HepG2 (cell line): ENCODE measurements at regions not wholly inside any gene's neighbourhood (a gene's known extent, or its start where the extent isn't known, plus 50 kb on each side); places are given as distances from the start of the nearest gene placed in this dataset.

ENCODE experiments used
- ATRX ChIP-seq: sonication (generic); formaldehyde crosslinking; IDR thresholded peaks from 2 replicates; pipeline ENCODE4 v1.4.0; 2020; ENCODE audit warnings: missing genetic modification reagents, borderline replicate concordance
- CEBPG ChIP-seq: IDR thresholded peaks from 2 replicates; pipeline ENCODE4 v1.6.1; 2016
- EED ChIP-seq: sonication (generic); formaldehyde crosslinking; IDR thresholded peaks from 2 replicates; pipeline ENCODE4 v1.5.0; 2020; ENCODE audit warnings: mild to moderate bottlenecking, missing genetic modification reagents
- EHMT2 ChIP-seq: fragments of 200-600 bp; sonication (generic); IDR thresholded peaks from 2 replicates; pipeline ENCODE4 v1.7.0; 2017; ENCODE audit warnings: antibody characterized with exemption, low read depth, low read length, borderline replicate concordance
- GTF3A ChIP-seq: sonication (generic); formaldehyde crosslinking; conservative IDR thresholded peaks from 2 replicates; pipeline ENCODE4 v1.4.0; 2020; ENCODE audit warnings: mild to moderate bottlenecking, missing genetic modification reagents
- KMT2B ChIP-seq: IDR thresholded peaks from 2 replicates; pipeline ENCODE4 v1.6.1; 2016; ENCODE audit warnings: missing genetic modification reagents, missing compliant biosample characterization
- NR2F2 ChIP-seq: IDR thresholded peaks from 2 replicates; pipeline ENCODE4 v1.6.1; 2012; ENCODE audit warnings: low read depth, inconsistent platforms, borderline replicate concordance
- PAX8 ChIP-seq: sonication (generic); formaldehyde crosslinking; IDR thresholded peaks from 2 replicates; pipeline ENCODE4 v1.8.0; 2022; ENCODE audit warnings: mild to moderate bottlenecking, missing genetic modification reagents, borderline replicate concordance
- PHF5A ChIP-seq: IDR thresholded peaks from one replicate; pipeline ENCODE4 v1.6.1; 2018; ENCODE audit warnings: low read depth, missing genetic modification reagents; ENCODE audit not compliant: unreplicated experiment
- PHF8 ChIP-seq: sonication (generic); formaldehyde crosslinking; IDR thresholded peaks from 2 replicates; pipeline ENCODE4 v1.5.0; 2020; ENCODE audit warnings: missing genetic modification reagents
- POLR2A ChIP-seq, 2 experiments: IDR thresholded peaks; 2 replicates each; pipeline ENCODE4 v1.6.1; 2011; ENCODE audit warnings: low read depth in 2 of 2, low read length in 2 of 2, mild to moderate bottlenecking in 1 of 2, moderate library complexity in 1 of 2; ENCODE audit not compliant: insufficient read depth in 1 of 2
- PRMT3 ChIP-seq: sonication (generic); formaldehyde crosslinking; IDR thresholded peaks from 2 replicates; pipeline ENCODE4 v1.8.1; 2022; ENCODE audit warnings: low read depth, mild to moderate bottlenecking, moderate library complexity, missing genetic modification reagents, borderline replicate concordance
- RAD51 ChIP-seq: fragments of 450-650 bp; IDR thresholded peaks from 2 replicates; pipeline ENCODE4 v1.6.1; 2016; ENCODE audit warnings: borderline replicate concordance
- SMAD9 ChIP-seq: sonication (generic); formaldehyde crosslinking; IDR thresholded peaks from 2 replicates; pipeline ENCODE4 v1.5.1; 2020; ENCODE audit warnings: mild to moderate bottlenecking, missing genetic modification reagents
- SMYD3 ChIP-seq: sonication (generic); formaldehyde crosslinking; IDR thresholded peaks from 2 replicates; pipeline ENCODE4 v1.8.1; 2023; ENCODE audit warnings: mild to moderate bottlenecking, missing genetic modification reagents
- SNAPC4 ChIP-seq: sonication (generic); formaldehyde crosslinking; IDR thresholded peaks from 2 replicates; pipeline ENCODE4 v1.4.0; 2020; ENCODE audit warnings: mild to moderate bottlenecking, missing genetic modification reagents
- SP5 ChIP-seq: IDR thresholded peaks from 2 replicates; pipeline ENCODE4 v1.6.1; 2016; ENCODE audit warnings: low read depth, borderline replicate concordance
- STAG1 ChIP-seq: sonication (generic); formaldehyde crosslinking; IDR thresholded peaks from 2 replicates; pipeline ENCODE4 v1.4.0; 2020; ENCODE audit warnings: missing genetic modification reagents
- TBP ChIP-seq: sonication (generic); formaldehyde crosslinking; IDR thresholded peaks from 2 replicates; pipeline ENCODE4 v1.5.0; 2020; ENCODE audit warnings: missing genetic modification reagents
- TFE3 ChIP-seq: IDR thresholded peaks from 2 replicates; pipeline ENCODE4 v1.6.1; 2016
- YY1 ChIP-seq: IDR thresholded peaks from 2 replicates; pipeline ENCODE4 v1.6.1; 2011; ENCODE audit warnings: low read length, low read depth, moderate library complexity, mild to moderate bottlenecking; ENCODE audit not compliant: insufficient read depth, insufficient replicate concordance
- ZFP1 ChIP-seq: IDR thresholded peaks from 2 replicates; pipeline ENCODE4 v1.6.1; 2016
- ZNF761 ChIP-seq: sonication (generic); formaldehyde crosslinking; conservative IDR thresholded peaks from 2 replicates; pipeline ENCODE4 v1.4.0; 2020; ENCODE audit warnings: mild to moderate bottlenecking, missing genetic modification reagents
- TF ChIP-seq, protein P1 (sequence below): sonication (generic); formaldehyde crosslinking; IDR thresholded peaks from 2 replicates; pipeline ENCODE4 v1.8.0; 2022; ENCODE audit warnings: missing genetic modification reagents, mild to moderate bottlenecking, inconsistent platforms, borderline replicate concordance

- TF ChIP-seq SNAPC4 (no peak), ATRX (no peak), SMAD9 (no peak), EED (CRISPR knock-in tag) (no peak; the same call in 1 of the 2 replicates), YY1 (no peak), TBP (no peak), SP5 (peak; percentile 71), GTF3A (CRISPR knock-in tag) (0 out of 2 replicates have a peak, but pooled peaks have one; percentile 85), STAG1 (peak; percentile 44), PRMT3 (CRISPR knock-in tag) (no peak), CEBPG (CRISPR knock-in tag) (peak; percentile 48), ZFP1 (peak; percentile 51; the same call in 1 of the 2 replicates), TFE3 (CRISPR knock-in tag) (peak; percentile 78), PHF5A (no peak), NR2F2 (peak; percentile 88), PAX8 (CRISPR knock-in tag) (0 out of 2 replicates have a peak, but pooled peaks have one; percentile 68), ZNF761 (CRISPR knock-in tag) (peak; percentile 62; the same call in 1 of the 2 replicates), EHMT2 (0 out of 2 replicates have a peak, but pooled peaks have one; percentile 61), PHF8 (CRISPR knock-in tag) (peak; percentile 53), SMYD3 (CRISPR knock-in tag) (peak; percentile 35; the same call in 1 of the 2 replicates), KMT2B (CRISPR knock-in tag) (peak; percentile 69; the same call in 1 of the 2 replicates), POLR2A (IDR thresholded peaks at IDR 0.05; ENCODE audit: insufficient read depth in 1 of 2, low read depth in 2 of 2, low read length in 2 of 2) (peak in 1 of 2 experiments; percentile 22; a peak in 1 of 4 replicates), RAD51 (no peak)
- TF ChIP-seq, protein P1, sequence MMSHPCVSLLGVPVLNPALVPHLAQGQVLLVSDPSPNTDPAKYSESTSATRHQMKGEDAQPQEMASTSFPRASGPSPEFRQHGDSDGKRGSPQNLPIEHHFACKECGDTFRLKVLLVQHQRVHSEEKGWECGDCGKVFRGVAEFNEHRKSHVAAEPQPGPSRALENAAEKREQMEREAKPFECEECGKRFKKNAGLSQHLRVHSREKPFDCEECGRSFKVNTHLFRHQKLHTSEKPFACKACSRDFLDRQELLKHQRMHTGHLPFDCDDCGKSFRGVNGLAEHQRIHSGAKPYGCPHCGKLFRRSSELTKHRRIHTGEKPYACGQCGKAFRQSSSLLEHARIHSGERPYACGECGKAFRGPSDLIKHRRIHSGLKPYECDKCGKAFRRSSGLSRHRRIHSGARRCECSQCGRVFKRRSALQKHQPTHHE (CRISPR knock-in tag) = no peak
Measured at GRCh38 chr3:187997946-187998561, 155.9 kb upstream of the LPP start (continued).
